GM13977 (cell line): ENCODE measurements at regions not wholly inside any gene's neighbourhood (a gene's known extent, or its start where the extent isn't known, plus 50 kb on each side); places are given as distances from the start of the nearest gene placed in this dataset.

Source experiments
- DNase-seq: peaks from one replicate; pipeline ENCODE4 v3.0.0; 2012; ENCODE audit warnings: low spot score
- in situ Hi-C: fragments of 300-500 bp; cut with MboI; formaldehyde crosslinking; loops from one replicate; pipeline ENCODE4 v1.12.0; 2022; ENCODE audit warnings: low sequenced_read_pairs, low pct_unique_long_range_greater_than_20kb, mixed read lengths, inconsistent platforms; ENCODE audit not compliant: unreplicated experiment
- TF ChIP-seq, protein P1 (sequence below): IDR thresholded peaks from 2 replicates; pipeline ENCODE4 v1.5.1; 2012; ENCODE audit warnings: mild to moderate bottlenecking, control low read depth; ENCODE audit not compliant: insufficient read depth; ENCODE audit errors: extremely low read depth, missing control alignments

DNA sequence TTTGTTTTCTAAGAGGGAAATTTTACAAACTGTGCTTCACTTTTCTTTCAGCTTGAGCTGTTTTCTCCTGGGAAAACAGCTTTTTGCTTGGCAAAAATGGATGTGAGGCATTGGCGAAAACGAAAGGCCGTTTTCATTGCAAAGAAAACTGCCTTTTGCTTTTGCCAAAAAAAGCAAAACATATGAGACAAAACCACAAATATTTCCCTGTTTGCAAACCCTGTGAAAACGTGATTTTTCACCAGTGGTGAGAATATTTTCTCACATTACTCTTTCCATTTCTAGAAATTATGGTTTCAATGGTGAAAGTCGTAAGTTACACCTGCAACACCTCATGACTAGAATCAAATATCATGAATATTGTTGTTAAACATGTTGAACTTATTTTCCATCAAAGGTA lies 74.0 kb upstream of the ZBTB18 start:
- in situ Hi-C loops: no loop called here
- no peak for DNase-seq
- TF ChIP-seq, protein P1, sequence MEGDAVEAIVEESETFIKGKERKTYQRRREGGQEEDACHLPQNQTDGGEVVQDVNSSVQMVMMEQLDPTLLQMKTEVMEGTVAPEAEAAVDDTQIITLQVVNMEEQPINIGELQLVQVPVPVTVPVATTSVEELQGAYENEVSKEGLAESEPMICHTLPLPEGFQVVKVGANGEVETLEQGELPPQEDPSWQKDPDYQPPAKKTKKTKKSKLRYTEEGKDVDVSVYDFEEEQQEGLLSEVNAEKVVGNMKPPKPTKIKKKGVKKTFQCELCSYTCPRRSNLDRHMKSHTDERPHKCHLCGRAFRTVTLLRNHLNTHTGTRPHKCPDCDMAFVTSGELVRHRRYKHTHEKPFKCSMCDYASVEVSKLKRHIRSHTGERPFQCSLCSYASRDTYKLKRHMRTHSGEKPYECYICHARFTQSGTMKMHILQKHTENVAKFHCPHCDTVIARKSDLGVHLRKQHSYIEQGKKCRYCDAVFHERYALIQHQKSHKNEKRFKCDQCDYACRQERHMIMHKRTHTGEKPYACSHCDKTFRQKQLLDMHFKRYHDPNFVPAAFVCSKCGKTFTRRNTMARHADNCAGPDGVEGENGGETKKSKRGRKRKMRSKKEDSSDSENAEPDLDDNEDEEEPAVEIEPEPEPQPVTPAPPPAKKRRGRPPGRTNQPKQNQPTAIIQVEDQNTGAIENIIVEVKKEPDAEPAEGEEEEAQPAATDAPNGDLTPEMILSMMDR: no peak

DNA sequence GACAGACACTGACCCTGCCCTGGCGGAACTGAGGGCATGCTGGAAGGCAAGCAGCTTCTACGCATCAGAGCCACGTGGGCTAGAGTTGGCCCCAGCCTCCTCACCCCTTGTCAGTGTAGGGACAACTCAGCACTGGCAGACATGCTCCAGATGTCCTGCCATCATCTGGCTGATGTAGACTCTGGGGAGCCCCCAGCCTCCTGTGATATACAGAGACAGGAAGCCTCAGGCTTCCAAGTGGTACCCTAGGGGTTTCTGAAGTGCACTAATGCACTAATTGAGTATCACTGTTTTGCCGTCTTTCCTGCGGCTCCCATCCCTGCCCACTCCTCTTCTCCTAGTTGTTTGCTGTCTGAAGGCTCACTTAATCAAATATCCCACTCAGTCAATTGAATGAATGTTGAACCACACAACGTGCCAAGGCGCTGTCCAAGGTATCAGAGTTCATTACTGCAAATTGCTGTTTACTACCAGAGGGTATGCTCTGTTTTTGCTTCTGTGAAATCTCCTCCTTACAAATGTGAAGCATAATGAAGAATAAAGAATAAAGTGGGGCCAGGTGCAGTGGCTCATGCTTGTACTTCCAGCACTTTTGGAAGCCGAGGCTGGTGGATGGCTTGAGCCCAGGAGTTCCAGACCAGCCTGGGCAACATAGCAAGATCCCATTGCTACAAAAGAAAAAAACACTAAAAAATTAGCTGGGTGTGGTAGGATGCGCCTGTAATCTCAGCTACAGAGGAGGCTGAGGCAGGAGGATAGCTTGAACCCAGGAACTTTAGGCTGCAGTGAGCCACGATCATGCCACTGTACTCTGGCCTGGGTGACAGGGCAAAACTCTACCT lies 76.4 kb upstream of the ZBTB18 start:
- TF ChIP-seq, protein P1: no peak
- DNase-seq: no peak
- in situ Hi-C loops: no loop called here

DNA sequence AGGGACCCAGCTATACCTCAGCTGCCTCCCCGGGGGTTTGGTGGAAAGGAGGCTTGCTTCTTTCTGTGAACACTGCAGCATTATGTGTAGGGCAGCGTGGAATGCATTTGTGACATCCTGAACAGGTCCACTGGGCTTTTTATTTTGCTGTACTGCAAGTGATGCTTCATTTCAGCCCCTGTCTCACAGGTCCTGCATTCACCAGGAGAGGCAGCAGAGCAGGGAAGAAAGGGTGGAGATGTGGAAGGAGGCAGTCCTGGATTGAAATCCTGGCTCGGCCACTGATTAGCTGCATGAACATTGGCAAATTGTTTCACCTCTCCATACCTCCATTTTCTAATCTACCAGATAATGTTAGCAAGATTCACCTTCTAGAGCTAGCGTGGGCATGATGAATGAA lies 77.9 kb upstream of the ZBTB18 start:
- no peak for DNase-seq
- TF ChIP-seq, protein P1: no peak
- in situ Hi-C loops: no loop called here

DNA sequence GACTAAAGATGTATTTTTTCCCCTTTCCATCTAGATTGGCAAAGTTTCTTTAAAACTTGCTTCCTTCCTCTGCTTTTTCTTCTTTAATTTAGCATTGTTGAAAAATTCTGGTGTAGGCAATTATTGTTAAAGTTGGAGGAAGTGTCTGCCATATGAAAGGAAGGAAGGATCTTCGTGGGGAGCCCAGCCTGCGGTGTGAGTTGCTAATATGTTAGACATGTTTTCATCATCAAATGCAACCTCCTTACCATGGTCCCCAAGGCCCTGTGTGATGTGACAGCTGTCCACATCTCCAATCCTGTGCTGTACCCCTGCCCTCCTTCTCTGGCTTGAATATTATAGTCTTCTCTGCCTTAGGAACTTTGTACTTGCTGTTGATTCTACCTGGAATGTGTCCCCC lies 81.0 kb upstream of the ZBTB18 start:
- TF ChIP-seq, protein P1: no peak
- no peak for DNase-seq
- in situ Hi-C loops: no loop called here

DNA sequence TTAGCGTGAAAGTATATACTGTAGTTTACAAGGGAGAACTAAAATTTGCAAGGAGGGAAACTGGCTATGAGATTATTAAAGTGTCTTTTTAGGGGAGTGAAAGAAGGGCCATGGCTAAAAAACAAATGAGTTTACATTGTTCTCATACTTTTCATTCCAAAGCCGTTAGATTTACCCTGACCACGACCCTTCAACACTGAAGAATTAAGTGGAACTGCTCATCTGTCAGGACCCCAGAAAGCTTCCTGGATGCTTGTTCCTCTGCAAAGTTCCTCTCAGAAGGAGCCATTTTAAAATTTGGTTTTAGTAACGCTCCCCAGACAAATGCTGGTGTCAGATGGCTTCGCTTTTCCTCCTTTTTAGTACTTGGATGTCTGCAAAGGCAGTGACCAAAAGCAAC lies 82.7 kb upstream of the ZBTB18 start:
- TF ChIP-seq, protein P1: no peak
- in situ Hi-C loops: no loop called here
- DNase-seq: no peak

DNA sequence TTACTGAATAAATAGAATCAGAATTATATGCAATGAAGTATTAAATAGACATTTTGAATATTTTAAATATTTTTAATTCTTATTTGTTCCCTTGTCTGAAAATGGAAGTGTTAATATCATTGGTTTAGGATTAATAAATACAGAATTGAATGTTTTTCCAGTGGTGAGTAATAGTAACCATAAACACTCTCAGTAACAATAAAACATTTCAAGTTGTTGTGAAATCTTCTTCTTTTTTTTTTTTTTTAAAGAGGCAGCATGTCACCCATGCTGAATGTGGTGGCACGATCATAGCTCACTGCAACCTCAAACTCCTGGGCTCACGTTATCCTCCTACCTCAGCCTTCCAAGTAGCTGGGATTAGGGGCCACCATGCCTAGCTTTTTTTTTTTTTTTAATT lies 86.2 kb upstream of the ZBTB18 start:
- TF ChIP-seq, protein P1: no peak
- in situ Hi-C loops: no loop called here
- DNase-seq: no peak
